Astrocyte (in vitro differentiated cells and primary cell): ENCODE measurements at regions not wholly inside any gene's neighbourhood (a gene's known extent, or its start where the extent isn't known, plus 50 kb on each side); places are given as distances from the start of the nearest gene placed in this dataset.
"Not testable (repeated sequence)": the region's sequence is repeated elsewhere in the genome, so short reads cannot be mapped to it uniquely, and the experiment has no call there.

Experiments used
- CTCF ChIP-seq: IDR thresholded peaks from 2 replicates; pipeline ENCODE4 v1.5.1; 2011; ENCODE audit warnings: low read depth, mild to moderate bottlenecking, inconsistent platforms, low read length, moderate library complexity; ENCODE audit not compliant: insufficient read depth
- EZH2 ChIP-seq: IDR thresholded peaks from 2 replicates; pipeline ENCODE4 v1.6.1; 2012; ENCODE audit warnings: mild to moderate bottlenecking, low read length, inconsistent platforms; ENCODE audit not compliant: insufficient read depth

DNA sequence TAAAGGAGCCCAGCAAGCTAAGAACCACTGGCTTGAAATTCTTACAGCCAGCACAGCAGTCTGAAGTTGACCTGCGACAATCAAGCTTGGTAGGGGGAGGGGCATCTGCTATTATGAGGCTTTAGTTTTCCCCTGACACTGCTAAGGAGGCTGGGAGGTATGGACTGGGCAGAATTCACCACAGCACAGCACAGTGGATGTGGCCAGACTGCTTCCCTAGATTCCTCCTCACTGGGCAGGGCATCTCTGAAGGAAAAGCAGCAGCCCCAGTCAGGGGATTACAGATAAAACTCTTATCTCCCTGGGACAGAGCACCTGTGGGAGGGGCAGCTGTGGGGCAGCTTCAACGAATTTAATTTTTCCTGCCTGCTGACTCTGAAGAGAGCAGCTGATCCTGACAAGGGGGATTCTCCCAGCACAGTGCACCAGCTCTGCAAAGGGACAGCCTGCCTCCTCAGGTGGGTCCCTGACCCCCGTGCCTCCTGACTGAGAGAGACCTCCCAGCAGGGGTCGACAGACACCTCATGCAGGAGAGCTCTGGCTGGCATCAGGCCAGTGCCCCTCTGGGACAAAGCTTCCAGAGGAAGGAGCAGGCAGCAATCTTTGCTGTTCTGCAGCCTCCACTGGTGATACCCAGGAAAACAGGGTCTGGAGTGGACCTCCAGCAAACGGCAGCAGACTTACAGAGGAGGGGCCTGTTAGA is 71.6 kb upstream of the CARMIL1 start:
- not testable (repeated sequence) for TF ChIP-seq CTCF, EZH2
